Gastrocnemius medialis (tissue), 4 donors: ENCODE measurements at regions not wholly inside any gene's neighbourhood (a gene's known extent, or its start where the extent isn't known, plus 50 kb on each side); places are given as distances from the start of the nearest gene placed in this dataset.

ENCODE experiments used
- ATAC-seq, 2 donors: fragments of 150-250 bp; one replicate each; pipeline ENCODE4 v1.9.1; 2016
- DNase-seq, 2 donors: peaks; one replicate each; pipeline ENCODE4 v3.0.0-alpha.2; 2019
- H3K27ac ChIP-seq, 4 donors: fragments of 200-600 bp; sonication (generic); 1 replicate in 1 of 4; 2 replicates in 3 of 4; pipeline ENCODE4 v1.5.1; 2016 to 2018; ENCODE audit warnings: mild to moderate bottlenecking in 2 of 4, moderate library complexity in 1 of 4
- H3K27me3 ChIP-seq, 3 donors: fragments of 200-600 bp; sonication (generic) in 2 of 3; 1 replicate in 1 of 3; 2 replicates in 2 of 3; pipeline versions ENCODE4 v1.5.1 to v1.6.0; 2016 to 2019; ENCODE audit warnings: mild to moderate bottlenecking in 1 of 3, moderate library complexity in 1 of 3
- H3K36me3 ChIP-seq, 2 donors: fragments of 200-600 bp; sonication (generic) in 1 of 2; one replicate each; pipeline ENCODE4 v1.5.1; 2017 to 2018
- H3K4me1 ChIP-seq, 2 donors: fragments of 200-600 bp; sonication (generic) in 1 of 2; one replicate each; pipeline ENCODE4 v1.5.1; 2016 to 2017; ENCODE audit warnings: mild to moderate bottlenecking in 2 of 2
- H3K4me3 ChIP-seq, 4 donors: fragments of 200-600 bp; sonication (generic) in 3 of 4; 1 replicate in 1 of 4; 2 replicates in 3 of 4; pipeline ENCODE4 v1.5.1; 2016 to 2019; ENCODE audit warnings: mild to moderate bottlenecking in 2 of 4
- H3K9me3 ChIP-seq, 3 donors: fragments of 200-600 bp; sonication (generic) in 2 of 3; 1 replicate in 1 of 3; 2 replicates in 2 of 3; pipeline ENCODE4 v1.5.1; 2016 to 2019
- POLR2A ChIP-seq, 2 donors: fragments of 450-650 bp; IDR thresholded peaks; one replicate each; pipeline ENCODE4 v1.6.1; 2017; ENCODE audit warnings: antibody characterized with exemption in 2 of 2, mild to moderate bottlenecking in 2 of 2, moderate library complexity in 2 of 2
- in situ Hi-C, 4 donors: fragments of 200-750 bp; cut with MboI; loops; one replicate each; pipeline versions ENCODE4 v1.15.0 to v1.8.0; 2017; ENCODE audit warnings: low sequenced_read_pairs in 4 of 4
- intact Hi-C: fragments of 100-400 bp; cut with DNase I; formaldehyde crosslinking; loops from one replicate; pipeline ENCODE4 v1.15.1; 2023; ENCODE audit warnings: low total_unique reads
- TF ChIP-seq, protein P1 (sequence below), 5 experiments: fragments of 450-650 bp in 3 of 5; fragments of 200-600 bp in 2 of 5; sonication (generic) in 2 of 5; IDR thresholded peaks in 4 of 5; conservative IDR thresholded peaks in 1 of 5; 1 replicate in 4 of 5; 2 replicates in 1 of 5; pipeline ENCODE4 v1.5.1; 2016 to 2019; ENCODE audit warnings: antibody characterized with exemption in 5 of 5, mild to moderate bottlenecking in 3 of 5, moderate library complexity in 3 of 5

DNA sequence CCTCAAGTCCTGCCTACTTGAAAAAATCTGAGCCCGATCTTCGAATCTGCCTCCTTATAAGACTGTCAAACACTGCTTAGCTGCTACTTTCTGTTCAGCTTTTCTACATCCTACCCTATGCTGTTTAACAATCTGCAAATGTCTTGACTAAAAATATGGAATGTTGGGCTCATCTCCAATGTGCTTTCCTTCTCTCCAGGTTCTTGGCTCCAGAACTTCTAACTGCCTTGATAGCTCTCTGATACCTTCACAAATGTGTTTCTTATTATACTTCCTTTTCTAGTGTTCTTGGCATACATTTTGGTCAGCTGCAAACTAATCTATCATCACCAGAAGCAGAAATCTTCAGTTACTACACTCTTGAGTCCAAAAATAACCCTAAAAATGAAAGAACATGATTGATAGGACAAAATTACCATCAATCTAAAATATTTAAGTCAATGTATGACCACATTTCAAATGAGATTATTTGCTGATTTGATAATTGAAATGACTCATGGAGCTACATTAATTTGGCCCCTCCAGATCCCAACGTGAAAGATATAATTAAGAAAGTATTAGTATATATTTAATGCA lies 372.3 kb upstream of the MON1B start:
- DNase-seq (no peak), ATAC-seq (no peak)
- Histone ChIP-seq H3K27me3 (no peaks in the 10 kb centered on the region), H3K4me3 (no peak overlapping the region), H3K36me3 (no peaks in the 10 kb centered on the region), H3K27ac (no peak overlapping the region), H3K9me3 (no peaks in the 10 kb centered on the region), H3K4me1 (no peaks in the 10 kb centered on the region)
- intact Hi-C loops (no loop called here), in situ Hi-C loops (no loop called here)
- no peak for TF ChIP-seq POLR2A (IDR thresholded peaks at IDR 0.05)
- TF ChIP-seq, protein P1, sequence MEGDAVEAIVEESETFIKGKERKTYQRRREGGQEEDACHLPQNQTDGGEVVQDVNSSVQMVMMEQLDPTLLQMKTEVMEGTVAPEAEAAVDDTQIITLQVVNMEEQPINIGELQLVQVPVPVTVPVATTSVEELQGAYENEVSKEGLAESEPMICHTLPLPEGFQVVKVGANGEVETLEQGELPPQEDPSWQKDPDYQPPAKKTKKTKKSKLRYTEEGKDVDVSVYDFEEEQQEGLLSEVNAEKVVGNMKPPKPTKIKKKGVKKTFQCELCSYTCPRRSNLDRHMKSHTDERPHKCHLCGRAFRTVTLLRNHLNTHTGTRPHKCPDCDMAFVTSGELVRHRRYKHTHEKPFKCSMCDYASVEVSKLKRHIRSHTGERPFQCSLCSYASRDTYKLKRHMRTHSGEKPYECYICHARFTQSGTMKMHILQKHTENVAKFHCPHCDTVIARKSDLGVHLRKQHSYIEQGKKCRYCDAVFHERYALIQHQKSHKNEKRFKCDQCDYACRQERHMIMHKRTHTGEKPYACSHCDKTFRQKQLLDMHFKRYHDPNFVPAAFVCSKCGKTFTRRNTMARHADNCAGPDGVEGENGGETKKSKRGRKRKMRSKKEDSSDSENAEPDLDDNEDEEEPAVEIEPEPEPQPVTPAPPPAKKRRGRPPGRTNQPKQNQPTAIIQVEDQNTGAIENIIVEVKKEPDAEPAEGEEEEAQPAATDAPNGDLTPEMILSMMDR (IDR thresholded peaks at IDR 0.05 in 4 of 5, conservative IDR thresholded peaks at IDR 0.05 in 1 of 5), result no peak

DNA sequence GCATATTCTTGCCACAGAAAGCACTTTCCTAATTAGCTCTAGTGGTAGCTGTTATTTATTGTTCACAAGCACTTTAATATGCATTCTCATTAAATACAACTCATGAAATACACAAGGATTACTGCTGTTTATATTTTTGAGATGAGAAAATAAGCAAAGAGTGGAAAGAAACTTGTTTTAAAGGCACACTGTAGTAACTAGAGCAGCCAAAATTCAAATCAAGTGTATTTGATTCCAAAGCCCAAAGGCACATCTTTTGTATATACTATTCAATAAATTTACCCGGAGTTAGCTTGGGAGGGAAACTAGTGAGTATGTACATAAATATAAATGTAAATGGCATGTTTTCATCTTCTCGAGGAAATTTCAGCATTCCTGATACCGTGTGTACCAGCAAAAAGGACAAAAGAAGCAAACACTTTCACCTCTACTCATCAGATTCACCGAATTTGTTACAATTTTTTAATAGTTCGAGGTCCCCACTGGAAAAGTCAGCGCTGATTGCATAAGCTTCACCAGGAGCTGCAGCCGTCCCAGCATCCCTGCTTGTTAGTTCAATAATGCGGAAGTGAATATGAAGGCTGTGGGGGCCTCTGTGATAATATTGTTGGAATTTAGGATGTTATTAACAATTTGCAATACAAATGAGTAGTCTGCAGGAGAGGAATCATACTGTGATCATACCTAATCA lies 371.6 kb upstream of the MON1B start:
- TF ChIP-seq, protein P1 (IDR thresholded peaks at IDR 0.05 in 4 of 5, conservative IDR thresholded peaks at IDR 0.05 in 1 of 5), result no peak
- no peak for TF ChIP-seq POLR2A (IDR thresholded peaks at IDR 0.05)
- DNase-seq (no peak), ATAC-seq (no peak)
- intact Hi-C loops, result no loop called here
- H3K4me1 ChIP-seq, result no peaks in the 10 kb centered on the region
- H3K27me3 ChIP-seq, result no peaks in the 10 kb centered on the region
- no peak overlapping the region for H3K27ac ChIP-seq
- in situ Hi-C loops, result no loop called here
- H3K36me3 ChIP-seq, result no peaks in the 10 kb centered on the region
- H3K9me3 ChIP-seq, result no peaks in the 10 kb centered on the region
- H3K4me3 ChIP-seq, result no peak overlapping the region

DNA sequence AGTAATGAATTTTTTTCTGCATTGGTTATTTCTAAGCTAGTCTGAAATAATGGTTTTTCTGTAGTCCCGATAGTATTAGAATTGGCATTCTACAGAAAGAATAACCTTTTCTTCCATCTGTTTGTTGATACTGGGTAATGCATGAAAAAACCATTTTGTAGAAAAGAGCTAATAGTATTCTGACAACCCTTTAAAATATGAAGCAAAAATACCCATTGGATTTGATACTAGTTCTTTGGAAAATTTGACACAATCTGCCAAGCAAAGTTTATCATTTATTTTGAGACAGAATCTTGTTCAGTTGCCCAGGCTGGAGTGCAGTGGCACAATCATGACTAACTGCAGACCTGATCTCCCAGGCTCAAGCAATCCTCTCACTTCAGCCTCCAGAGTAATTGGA lies 366.8 kb upstream of the MON1B start:
- intact Hi-C loops (no loop called here), in situ Hi-C loops (no loop called here)
- ATAC-seq (no peak), DNase-seq (no peak)
- Histone ChIP-seq H3K36me3 (no peaks in the 10 kb centered on the region), H3K4me3 (no peak overlapping the region), H3K27me3 (no peaks in the 10 kb centered on the region), H3K27ac (no peak overlapping the region), H3K4me1 (no peaks in the 10 kb centered on the region), H3K9me3 (no peaks in the 10 kb centered on the region)
- TF ChIP-seq, protein P1 (IDR thresholded peaks at IDR 0.05 in 4 of 5, conservative IDR thresholded peaks at IDR 0.05 in 1 of 5), result no peak
- no peak for TF ChIP-seq POLR2A (IDR thresholded peaks at IDR 0.05)

DNA sequence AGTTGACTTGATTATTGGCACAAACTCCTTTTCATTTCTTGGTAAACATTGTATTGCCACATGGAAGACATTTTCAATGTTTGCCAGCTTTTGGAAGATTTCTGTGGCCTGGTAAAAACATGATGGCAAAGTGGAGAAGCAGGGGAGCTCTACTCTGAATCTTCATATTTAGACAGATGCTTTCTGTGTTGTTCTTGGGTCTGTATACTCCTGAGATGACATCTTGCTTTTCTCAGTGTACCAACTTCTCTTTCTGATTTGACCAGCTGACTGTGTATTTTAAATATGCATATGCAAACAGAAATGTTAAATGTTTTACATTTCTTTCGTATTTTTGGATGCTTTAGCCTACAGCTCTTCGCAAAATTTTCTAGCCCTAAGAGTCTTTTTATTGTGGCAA lies 366.2 kb upstream of the MON1B start:
- Histone ChIP-seq H3K9me3 (no peaks in the 10 kb centered on the region), H3K27ac (no peak overlapping the region), H3K4me1 (no peaks in the 10 kb centered on the region), H3K4me3 (no peak overlapping the region), H3K27me3 (no peaks in the 10 kb centered on the region), H3K36me3 (no peaks in the 10 kb centered on the region)
- ATAC-seq, result no peak
- in situ Hi-C loops (no loop called here), intact Hi-C loops (no loop called here)
- TF ChIP-seq, protein P1 (IDR thresholded peaks at IDR 0.05 in 4 of 5, conservative IDR thresholded peaks at IDR 0.05 in 1 of 5), result no peak
- TF ChIP-seq POLR2A (IDR thresholded peaks at IDR 0.05), result no peak
- no peak for DNase-seq
